DOHH2 (cell line): ENCODE measurements at regions not wholly inside any gene's neighbourhood (a gene's known extent, or its start where the extent isn't known, plus 50 kb on each side); places are given as distances from the start of the nearest gene placed in this dataset.
"Not testable (repeated sequence)": the region's sequence is repeated elsewhere in the genome, so short reads cannot be mapped to it uniquely, and the experiment has no call there.

Experiments used
- H3F3A ChIP-seq: fragments of 200-600 bp; sonication (generic), shearing (Covaris generic); 2 replicates; pipeline ENCODE4 v1.6.0; 2016; ENCODE audit warnings: antibody characterized with exemption, mild to moderate bottlenecking; ENCODE audit not compliant: control insufficient read depth, insufficient read depth
- H3K27ac ChIP-seq: fragments of 200-600 bp; sonication (generic); 2 replicates; pipeline ENCODE4 v1.5.1; 2014; ENCODE audit warnings: low read depth, mild to moderate bottlenecking, low read length, moderate library complexity
- H3K27me3 ChIP-seq: fragments of 200-600 bp; sonication (generic); 2 replicates; pipeline ENCODE4 v1.6.1; 2014; ENCODE audit warnings: mild to moderate bottlenecking, low read length, mixed read lengths; ENCODE audit not compliant: control insufficient read depth
- H3K36me3 ChIP-seq: fragments of 200-600 bp; sonication (generic); 2 replicates; pipeline ENCODE4 v1.6.1; 2014; ENCODE audit warnings: mild to moderate bottlenecking, low read length, moderate library complexity, mixed read lengths; ENCODE audit not compliant: control insufficient read depth
- H3K4me1 ChIP-seq: fragments of 200-600 bp; sonication (generic); 2 replicates; pipeline ENCODE4 v1.6.1; 2014; ENCODE audit warnings: mild to moderate bottlenecking, low read length, mixed read lengths; ENCODE audit not compliant: control insufficient read depth
- H3K4me2 ChIP-seq: fragments of 200-600 bp; sonication (generic); 2 replicates; pipeline ENCODE4 v1.6.0; 2014; ENCODE audit warnings: mild to moderate bottlenecking, low read length, moderate library complexity
- H3K4me3 ChIP-seq: fragments of 200-600 bp; sonication (generic); 2 replicates; pipeline ENCODE4 v1.5.1; 2014; ENCODE audit warnings: mild to moderate bottlenecking, low read length, mixed read lengths
- H3K79me2 ChIP-seq: fragments of 200-600 bp; sonication (generic); 2 replicates; pipeline ENCODE4 v1.6.1; 2014; ENCODE audit warnings: mild to moderate bottlenecking, low read length, mixed read lengths; ENCODE audit not compliant: control insufficient read depth
- H3K9me2 ChIP-seq: fragments of 200-600 bp; sonication (generic); replicated peaks from 2 replicates; pipeline ENCODE4 v1.6.1; 2014; ENCODE audit warnings: mild to moderate bottlenecking, low read length, mixed read lengths; ENCODE audit not compliant: control insufficient read depth
- H3K9me3 ChIP-seq: fragments of 200-600 bp; sonication (generic); 2 replicates; pipeline ENCODE4 v1.6.1; 2014; ENCODE audit warnings: antibody characterized with exemption, low read length, mixed read lengths; ENCODE audit not compliant: control insufficient read depth, insufficient read depth
- H4K20me1 ChIP-seq: fragments of 200-600 bp; sonication (generic); 2 replicates; pipeline ENCODE4 v1.6.0; 2014; ENCODE audit warnings: low read depth, mild to moderate bottlenecking, antibody characterized with exemption, low read length, moderate library complexity; ENCODE audit not compliant: control insufficient read depth, insufficient read depth
- EZH2phosphoT487 ChIP-seq: fragments of 200-600 bp; sonication (generic); IDR thresholded peaks from 2 replicates; pipeline ENCODE4 v1.6.1; 2017; ENCODE audit warnings: borderline replicate concordance, mild to moderate bottlenecking, antibody characterized with exemption, low read length, moderate library complexity, mixed read lengths
- TF ChIP-seq, protein P1 (sequence below): fragments of 200-600 bp; sonication (generic); IDR thresholded peaks from one replicate; pipeline ENCODE4 v1.5.1; 2014; ENCODE audit warnings: antibody characterized with exemption, mild to moderate bottlenecking, low read depth, low read length; ENCODE audit not compliant: poor library complexity, severe bottlenecking

DNA sequence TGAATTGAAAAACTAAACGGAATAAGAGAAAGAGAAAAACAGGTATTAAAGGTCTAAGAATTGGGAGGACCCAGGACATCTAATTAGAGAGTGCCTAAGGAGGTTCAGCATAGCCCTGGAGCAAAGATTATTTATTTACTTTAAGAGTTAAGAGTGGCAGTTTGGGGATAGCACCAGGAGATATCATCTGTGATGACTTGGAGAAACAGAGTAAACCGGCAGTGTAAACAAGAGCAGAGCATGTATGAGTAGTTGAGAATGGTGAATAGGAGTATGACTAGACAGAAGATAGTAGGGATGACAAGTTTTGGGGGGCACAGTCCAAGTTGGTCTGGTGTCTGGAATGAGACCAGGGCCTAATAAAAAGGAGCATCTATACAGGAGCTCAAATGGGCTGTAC lies 167.9 kb upstream of the JADE1 start:
- not testable (repeated sequence) for H3K9me3 ChIP-seq, H3K9me2 ChIP-seq, H3K27me3 ChIP-seq, H3K4me1 ChIP-seq, H3F3A ChIP-seq, H3K4me2 ChIP-seq, H3K36me3 ChIP-seq, H3K79me2 ChIP-seq, H3K27ac ChIP-seq, H3K4me3 ChIP-seq, H4K20me1 ChIP-seq

DNA sequence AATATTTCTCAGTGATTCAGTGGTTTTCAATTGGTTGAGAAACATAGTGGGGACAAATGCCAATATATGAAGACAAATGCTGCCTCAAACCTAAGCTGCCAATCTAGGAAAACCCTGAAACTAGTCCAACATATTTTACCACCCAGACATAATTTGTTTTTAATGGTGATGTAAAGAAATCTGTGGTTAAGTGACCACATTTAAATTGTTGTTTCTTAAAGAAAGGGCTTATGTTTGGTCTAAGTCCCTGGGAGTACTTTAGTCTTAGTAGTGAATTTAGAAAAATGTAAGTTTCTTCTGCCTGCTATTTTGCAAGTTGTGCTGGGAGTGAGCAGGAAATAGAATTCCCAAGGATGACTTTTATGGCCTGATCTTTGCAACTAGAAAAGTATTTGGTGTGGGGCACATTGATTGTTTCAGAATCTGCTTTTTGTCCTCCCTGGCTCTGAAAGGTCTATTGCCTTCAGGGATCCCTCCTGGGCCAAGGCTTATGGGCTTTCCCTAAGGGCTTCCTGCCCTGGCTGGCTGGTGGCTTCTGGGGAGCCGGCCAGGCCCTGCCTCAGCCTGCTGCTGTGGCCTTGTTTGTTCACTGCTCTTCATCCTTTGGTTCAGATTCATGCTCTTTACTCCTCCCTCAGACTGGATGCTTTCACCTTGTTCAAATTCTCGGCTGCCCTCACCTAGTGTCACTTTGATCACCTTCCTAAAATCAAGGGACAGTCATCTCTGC lies 169.8 kb upstream of the JADE1 start:
- no peaks in the 10 kb centered on the region for H3K9me2 ChIP-seq
- H3K36me3 ChIP-seq: no peaks in the 10 kb centered on the region
- H3K4me2 ChIP-seq: no peak overlapping the region
- H3K27ac ChIP-seq: no peak overlapping the region
- H3K4me1 ChIP-seq: no peaks in the 10 kb centered on the region
- H3K27me3 ChIP-seq: no peaks in the 10 kb centered on the region
- H3K4me3 ChIP-seq: no peak overlapping the region
- no peaks in the 10 kb centered on the region for H3K79me2 ChIP-seq
- no peaks in the 10 kb centered on the region for H3F3A ChIP-seq
- no peak for TF ChIP-seq EZH2phosphoT487
- TF ChIP-seq, protein P1, sequence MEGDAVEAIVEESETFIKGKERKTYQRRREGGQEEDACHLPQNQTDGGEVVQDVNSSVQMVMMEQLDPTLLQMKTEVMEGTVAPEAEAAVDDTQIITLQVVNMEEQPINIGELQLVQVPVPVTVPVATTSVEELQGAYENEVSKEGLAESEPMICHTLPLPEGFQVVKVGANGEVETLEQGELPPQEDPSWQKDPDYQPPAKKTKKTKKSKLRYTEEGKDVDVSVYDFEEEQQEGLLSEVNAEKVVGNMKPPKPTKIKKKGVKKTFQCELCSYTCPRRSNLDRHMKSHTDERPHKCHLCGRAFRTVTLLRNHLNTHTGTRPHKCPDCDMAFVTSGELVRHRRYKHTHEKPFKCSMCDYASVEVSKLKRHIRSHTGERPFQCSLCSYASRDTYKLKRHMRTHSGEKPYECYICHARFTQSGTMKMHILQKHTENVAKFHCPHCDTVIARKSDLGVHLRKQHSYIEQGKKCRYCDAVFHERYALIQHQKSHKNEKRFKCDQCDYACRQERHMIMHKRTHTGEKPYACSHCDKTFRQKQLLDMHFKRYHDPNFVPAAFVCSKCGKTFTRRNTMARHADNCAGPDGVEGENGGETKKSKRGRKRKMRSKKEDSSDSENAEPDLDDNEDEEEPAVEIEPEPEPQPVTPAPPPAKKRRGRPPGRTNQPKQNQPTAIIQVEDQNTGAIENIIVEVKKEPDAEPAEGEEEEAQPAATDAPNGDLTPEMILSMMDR: no peak
- H4K20me1 ChIP-seq: no peaks in the 10 kb centered on the region
- H3K9me3 ChIP-seq: no peaks in the 10 kb centered on the region

DNA sequence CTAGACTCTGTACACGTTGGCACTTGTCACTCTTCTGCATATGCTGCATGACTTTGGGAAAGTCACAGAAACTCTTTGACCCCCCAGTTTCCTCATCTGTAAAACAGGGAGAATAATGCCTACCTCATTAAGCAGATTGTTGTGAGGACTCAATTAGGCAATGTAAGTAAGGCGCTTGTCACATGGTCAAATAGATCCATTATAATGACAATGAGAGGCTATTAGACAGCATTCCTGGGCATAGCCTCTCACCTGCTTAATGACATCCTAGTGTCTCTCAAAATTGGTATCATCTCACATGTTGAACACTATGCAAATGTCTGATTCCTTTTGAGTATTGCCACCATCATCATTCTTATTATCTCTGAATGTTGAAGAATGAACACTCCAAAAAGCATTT lies 172.6 kb upstream of the JADE1 start:
- Histone ChIP-seq H3K4me3 (no peak overlapping the region), H3K36me3 (no peaks in the 10 kb centered on the region), H4K20me1 (no peaks in the 10 kb centered on the region), H3K79me2 (no peaks in the 10 kb centered on the region), H3K9me3 (no peaks in the 10 kb centered on the region), H3K4me1 (no peaks in the 10 kb centered on the region), H3K4me2 (no peak overlapping the region), H3K27ac (no peak overlapping the region), H3F3A (no peaks in the 10 kb centered on the region), H3K27me3 (no peaks in the 10 kb centered on the region), H3K9me2 (no peaks in the 10 kb centered on the region)
- TF ChIP-seq, protein P1: no peak
- no peak for TF ChIP-seq EZH2phosphoT487

DNA sequence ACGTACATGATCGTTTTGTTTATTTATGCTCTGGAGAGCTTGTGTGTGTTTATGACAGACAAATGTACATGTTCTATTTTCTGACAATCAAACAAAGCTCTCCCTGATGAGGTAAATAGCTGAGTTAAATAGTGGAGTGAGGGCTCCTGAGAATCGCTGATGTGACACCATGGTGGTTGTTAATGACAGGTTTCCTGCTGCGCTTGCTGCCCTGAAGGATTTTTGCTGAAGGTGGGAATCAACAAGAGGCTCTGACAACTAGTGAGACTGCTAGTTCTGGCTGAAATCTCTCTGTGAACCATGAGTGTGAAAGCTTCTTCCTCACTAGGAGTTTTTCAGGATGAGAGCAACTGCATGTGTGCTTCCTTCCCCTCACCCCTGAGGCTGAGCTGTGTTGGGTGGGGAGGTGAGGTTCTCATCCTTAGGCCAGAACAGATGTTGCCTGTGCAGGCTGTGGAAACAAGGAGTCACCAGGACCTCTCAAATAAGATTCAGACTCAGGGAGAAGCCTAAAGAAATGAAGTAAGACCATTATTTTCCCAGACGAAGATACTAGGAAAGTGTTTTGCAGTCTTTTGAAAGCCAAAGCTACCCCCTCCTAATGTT lies 173.4 kb upstream of the JADE1 start:
- Histone ChIP-seq H3F3A (no peaks in the 10 kb centered on the region), H3K4me3 (no peak overlapping the region), H3K4me1 (no peaks in the 10 kb centered on the region), H4K20me1 (no peaks in the 10 kb centered on the region), H3K9me2 (no peaks in the 10 kb centered on the region), H3K27ac (no peak overlapping the region), H3K27me3 (no peaks in the 10 kb centered on the region), H3K79me2 (no peaks in the 10 kb centered on the region), H3K9me3 (no peaks in the 10 kb centered on the region), H3K4me2 (no peak overlapping the region), H3K36me3 (no peaks in the 10 kb centered on the region)
- TF ChIP-seq, protein P1: no peak
- TF ChIP-seq EZH2phosphoT487: no peak
